Left renal cortex interstitium (tissue), 4 donors: ENCODE measurements at regions not wholly inside any gene's neighbourhood (a gene's known extent, or its start where the extent isn't known, plus 50 kb on each side); places are given as distances from the start of the nearest gene placed in this dataset.
A peak's percentile ranks its signal among the peaks of the same experiment; 100 is the strongest.
"Not testable (repeated sequence)": the region's sequence is repeated elsewhere in the genome, so short reads cannot be mapped to it uniquely, and the experiment has no call there.

Source experiments
- DNase-seq, 4 donors: peaks; one replicate each; pipeline ENCODE4 v3.0.0-alpha.2; 2013; ENCODE audit warnings: low read depth in 4 of 4, low spot score in 2 of 4, missing footprints in 1 of 4

GRCh38 chr10:29363930-29364329, 75.1 kb downstream of the LYZL1 start:
- not testable (repeated sequence) for DNase-seq

GRCh38 chr10:29366206-29366605, 77.3 kb downstream of the LYZL1 start:
- not testable (repeated sequence) for DNase-seq

- DNase-seq, result no peak
Observed at GRCh38 chr10:29369419-29369818, 80.5 kb downstream of the LYZL1 start.

- no peak for DNase-seq
Observed at GRCh38 chr10:29370097-29371092, 81.5 kb downstream of the LYZL1 start.

- no peak for DNase-seq
Observed at GRCh38 chr10:29372920-29373319, 84.0 kb downstream of the LYZL1 start.

- no peak for DNase-seq
Observed at GRCh38 chr10:29374162-29374561, 85.3 kb downstream of the LYZL1 start.

- no peak for DNase-seq
Observed at GRCh38 chr10:29375888-29376287, 87.0 kb downstream of the LYZL1 start.

GRCh38 chr10:29377333-29377961, 88.6 kb downstream of the LYZL1 start:
- DNase-seq, result no peak

GRCh38 chr10:29378106-29378505, 89.2 kb downstream of the LYZL1 start:
- DNase-seq, result no peak

GRCh38 chr10:29379208-29379607, 90.3 kb downstream of the LYZL1 start:
- DNase-seq, result no peak

- DNase-seq, result not testable (repeated sequence)
Observed at GRCh38 chr10:29379777-29380598, 91.1 kb downstream of the LYZL1 start.

GRCh38 chr10:29380599-29381511, 92.0 kb downstream of the LYZL1 start:
- DNase-seq, result peak in 1 of 4 donors; percentile 45

- DNase-seq, result no peak
Observed at GRCh38 chr10:29386342-29386999, 97.6 kb downstream of the LYZL1 start.

- no peak for DNase-seq
Observed at GRCh38 chr10:29387269-29387668, 98.4 kb downstream of the LYZL1 start.

- DNase-seq, result not testable (repeated sequence)
Observed at GRCh38 chr10:29388112-29388511, 99.2 kb downstream of the LYZL1 start.

GRCh38 chr10:29389493-29389892, 100.6 kb downstream of the LYZL1 start:
- DNase-seq, result no peak

- DNase-seq, result no peak
Observed at GRCh38 chr10:29389935-29390334, 101.1 kb downstream of the LYZL1 start.

- peak in 1 of 4 donors; percentile 41 for DNase-seq
Observed at GRCh38 chr10:29392376-29393021, 103.6 kb downstream of the LYZL1 start.
